GM23338 (cell line): ENCODE measurements at regions not wholly inside any gene's neighbourhood (a gene's known extent, or its start where the extent isn't known, plus 50 kb on each side); places are given as distances from the start of the nearest gene placed in this dataset.

Experiments
- CREB1 ChIP-seq: fragments of 250-450 bp; sonication (Bioruptor Pico); IDR thresholded peaks from 2 replicates; pipeline ENCODE4 v1.5.0; 2020; ENCODE audit warnings: low read depth, mild to moderate bottlenecking, moderate library complexity
- CTCF ChIP-seq, 2 experiments: fragments of 200-600 bp in 1 of 2; sonication (generic) in 1 of 2; conservative IDR thresholded peaks; 2 replicates each; pipeline versions ENCODE4 v1.5.1 to v1.6.1; 2016 to 2017; ENCODE audit warnings: antibody characterized with exemption in 2 of 2, low read depth in 2 of 2, mild to moderate bottlenecking in 2 of 2, moderate library complexity in 1 of 2
- EZH2 ChIP-seq: fragments of 200-600 bp; sonication (generic); IDR thresholded peaks from one replicate; pipeline ENCODE4 v1.8.0; 2017; ENCODE audit warnings: antibody characterized with exemption, mild to moderate bottlenecking, low read depth; ENCODE audit not compliant: unreplicated experiment
- EZH2phosphoT487 ChIP-seq: fragments of 200-600 bp; sonication (generic); IDR thresholded peaks from one replicate; pipeline ENCODE4 v1.8.1; 2018; ENCODE audit warnings: antibody characterized with exemption; ENCODE audit not compliant: unreplicated experiment
- NANOG ChIP-seq: IDR thresholded peaks from 2 replicates; pipeline ENCODE4 v1.6.1; 2016; ENCODE audit warnings: antibody characterized with exemption, borderline replicate concordance
- POLR2AphosphoS5 ChIP-seq: IDR thresholded peaks from 2 replicates; pipeline ENCODE4 v1.6.1; 2016; ENCODE audit warnings: antibody characterized with exemption, low read depth
- STAT1 ChIP-seq: IDR thresholded peaks from one replicate; pipeline ENCODE4 v1.6.1; 2016; ENCODE audit warnings: antibody characterized with exemption; ENCODE audit not compliant: unreplicated experiment
- TF ChIP-seq, protein P1 (sequence below): IDR thresholded peaks from one replicate; pipeline ENCODE4 v1.6.1; 2018; ENCODE audit warnings: antibody characterized with exemption; ENCODE audit not compliant: unreplicated experiment

DNA sequence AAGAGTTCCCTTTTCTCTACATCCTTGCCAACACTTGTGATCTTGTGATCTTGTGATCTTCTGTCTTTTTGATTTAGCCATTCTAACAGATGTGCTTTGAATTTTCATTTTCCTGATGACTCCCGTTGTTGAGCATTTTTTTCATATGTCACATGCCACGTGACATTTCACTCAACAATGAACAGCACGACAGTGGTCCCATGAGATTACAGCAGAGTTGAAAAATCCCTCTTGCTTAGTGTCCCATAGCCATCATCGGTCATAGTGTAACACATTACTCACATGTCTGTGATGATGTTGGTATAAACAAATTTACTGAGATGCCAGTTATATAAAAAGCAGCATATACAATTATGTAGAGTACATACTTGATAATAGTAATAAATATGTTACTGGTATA, 256.1 kb upstream of the OBI1 start:
- TF ChIP-seq CTCF (conservative IDR thresholded peaks at IDR 0.05; ENCODE audit: low read depth in 2 of 2) (no peak), CREB1 (CRISPR knock-in tag) (no peak), EZH2 (no peak), POLR2AphosphoS5 (no peak), EZH2phosphoT487 (no peak), NANOG (no peak), STAT1 (no peak)
- TF ChIP-seq, protein P1, sequence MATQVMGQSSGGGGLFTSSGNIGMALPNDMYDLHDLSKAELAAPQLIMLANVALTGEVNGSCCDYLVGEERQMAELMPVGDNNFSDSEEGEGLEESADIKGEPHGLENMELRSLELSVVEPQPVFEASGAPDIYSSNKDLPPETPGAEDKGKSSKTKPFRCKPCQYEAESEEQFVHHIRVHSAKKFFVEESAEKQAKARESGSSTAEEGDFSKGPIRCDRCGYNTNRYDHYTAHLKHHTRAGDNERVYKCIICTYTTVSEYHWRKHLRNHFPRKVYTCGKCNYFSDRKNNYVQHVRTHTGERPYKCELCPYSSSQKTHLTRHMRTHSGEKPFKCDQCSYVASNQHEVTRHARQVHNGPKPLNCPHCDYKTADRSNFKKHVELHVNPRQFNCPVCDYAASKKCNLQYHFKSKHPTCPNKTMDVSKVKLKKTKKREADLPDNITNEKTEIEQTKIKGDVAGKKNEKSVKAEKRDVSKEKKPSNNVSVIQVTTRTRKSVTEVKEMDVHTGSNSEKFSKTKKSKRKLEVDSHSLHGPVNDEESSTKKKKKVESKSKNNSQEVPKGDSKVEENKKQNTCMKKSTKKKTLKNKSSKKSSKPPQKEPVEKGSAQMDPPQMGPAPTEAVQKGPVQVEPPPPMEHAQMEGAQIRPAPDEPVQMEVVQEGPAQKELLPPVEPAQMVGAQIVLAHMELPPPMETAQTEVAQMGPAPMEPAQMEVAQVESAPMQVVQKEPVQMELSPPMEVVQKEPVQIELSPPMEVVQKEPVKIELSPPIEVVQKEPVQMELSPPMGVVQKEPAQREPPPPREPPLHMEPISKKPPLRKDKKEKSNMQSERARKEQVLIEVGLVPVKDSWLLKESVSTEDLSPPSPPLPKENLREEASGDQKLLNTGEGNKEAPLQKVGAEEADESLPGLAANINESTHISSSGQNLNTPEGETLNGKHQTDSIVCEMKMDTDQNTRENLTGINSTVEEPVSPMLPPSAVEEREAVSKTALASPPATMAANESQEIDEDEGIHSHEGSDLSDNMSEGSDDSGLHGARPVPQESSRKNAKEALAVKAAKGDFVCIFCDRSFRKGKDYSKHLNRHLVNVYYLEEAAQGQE = no peak
